Upper lobe of left lung (tissue), 4 donors: ENCODE measurements at regions not wholly inside any gene's neighbourhood (a gene's known extent, or its start where the extent isn't known, plus 50 kb on each side); places are given as distances from the start of the nearest gene placed in this dataset.

ENCODE experiments used
- CTCF ChIP-seq, 6 experiments: fragments of 450-650 bp in 4 of 6; fragments of 200-600 bp in 2 of 6; sonication (generic) in 2 of 6; IDR thresholded peaks; one replicate each; pipeline ENCODE4 v1.5.1; 2016 to 2019; ENCODE audit warnings: antibody characterized with exemption in 6 of 6
- EP300 ChIP-seq, 4 donors: sonication (generic); formaldehyde crosslinking; IDR thresholded peaks; one replicate each; pipeline ENCODE4 v1.5.1; 2017; ENCODE audit warnings: antibody characterized with exemption in 4 of 4, control low read depth in 2 of 4
- POLR2A ChIP-seq, 4 donors: fragments of 450-650 bp; IDR thresholded peaks; one replicate each; pipeline ENCODE4 v1.5.1; 2016 to 2017; ENCODE audit warnings: antibody characterized with exemption in 4 of 4, mild to moderate bottlenecking in 2 of 4
- POLR2AphosphoS5 ChIP-seq, 2 donors: sonication (generic); formaldehyde crosslinking; IDR thresholded peaks; one replicate each; pipeline ENCODE4 v1.5.1; 2017; ENCODE audit warnings: antibody characterized with exemption in 2 of 2

- no peak for TF ChIP-seq POLR2A (IDR thresholded peaks at IDR 0.05)
- no peak for TF ChIP-seq CTCF (IDR thresholded peaks at IDR 0.05)
- TF ChIP-seq POLR2AphosphoS5 (IDR thresholded peaks at IDR 0.05): no peak
- no peak for TF ChIP-seq EP300 (IDR thresholded peaks at IDR 0.05)
Observed at GRCh38 chr20:7415427-7415826, 524.8 kb downstream of the HAO1 start.
